Esophagus squamous epithelium (tissue), 5 donors: ENCODE measurements at regions not wholly inside any gene's neighbourhood (a gene's known extent, or its start where the extent isn't known, plus 50 kb on each side); places are given as distances from the start of the nearest gene placed in this dataset.

Source experiments
- DNase-seq: peaks from one replicate; lab custom pipeline; 2025; lab: John Stamatoyannopoulos, UW
- H3K27ac ChIP-seq, 4 donors: fragments of 200-600 bp; sonication (generic); one replicate each; pipeline ENCODE4 v1.5.1; 2016 to 2019; ENCODE audit warnings: mild to moderate bottlenecking in 1 of 4
- H3K27me3 ChIP-seq, 4 donors: fragments of 200-600 bp; sonication (generic); 1 replicate in 3 of 4; 2 replicates in 1 of 4; pipeline versions ENCODE4 v1.5.1 to v1.6.0; 2017 to 2021; ENCODE audit warnings: antibody characterized with exemption in 1 of 4
- H3K36me3 ChIP-seq, 3 donors: fragments of 200-600 bp; sonication (generic); one replicate each; pipeline ENCODE4 v1.5.1; 2016 to 2019
- H3K4me1 ChIP-seq, 3 donors: fragments of 200-600 bp; sonication (generic); one replicate each; pipeline ENCODE4 v1.5.1; 2017 to 2019
- H3K4me3 ChIP-seq, 4 donors: fragments of 200-600 bp; sonication (generic); 1 replicate in 3 of 4; 2 replicates in 1 of 4; pipeline ENCODE4 v1.5.1; 2016 to 2019; ENCODE audit warnings: mild to moderate bottlenecking in 2 of 4, moderate library complexity in 1 of 4
- H3K9me3 ChIP-seq, 3 donors: fragments of 200-600 bp; sonication (generic); one replicate each; pipeline ENCODE4 v1.5.1; 2016 to 2019
- POLR2A ChIP-seq, 4 donors: fragments of 450-650 bp; IDR thresholded peaks; one replicate each; pipeline ENCODE4 v1.6.1; 2017; ENCODE audit warnings: antibody characterized with exemption in 4 of 4, mild to moderate bottlenecking in 4 of 4, moderate library complexity in 3 of 4
- WGBS, 2 donors: methylation state at CpG; one replicate each; pipeline ENCODE4 v1.1.5; 2018; 5-methylcytosine and 5-hydroxymethylcytosine counted together
- intact Hi-C: fragments of 100-400 bp; cut with DNase I; formaldehyde crosslinking; loops from one replicate; pipeline ENCODE4 v1.15.0; 2022
- TF ChIP-seq, protein P1 (sequence below), 6 experiments: fragments of 450-650 bp in 4 of 6; fragments of 200-600 bp in 2 of 6; sonication (generic) in 2 of 6; IDR thresholded peaks; one replicate each; pipeline ENCODE4 v1.5.1; 2016 to 2019; ENCODE audit warnings: antibody characterized with exemption in 6 of 6, mild to moderate bottlenecking in 4 of 6, moderate library complexity in 4 of 6
- donor health status: DM: yes; HTN: yes; CAD: no.

GRCh38 chr3:5531039-5531438 is 343.5 kb downstream of the EDEM1 start:
- intact Hi-C loops, result no loop called here
- 72 to 81% methylated on average over 5 to 6 of the region's 6 CpGs for WGBS, 2 donors

GRCh38 chr3:5531741-5532290 is 344.3 kb downstream of the EDEM1 start:
- Histone ChIP-seq H3K4me3 (no peak overlapping the region), H3K27ac (no peak overlapping the region), H3K27me3 (peaks cover 0 to 7% (median 0%) of the 10 kb centered on the region in 4 donors), H3K4me1 (no peaks in the 10 kb centered on the region), H3K9me3 (no peaks in the 10 kb centered on the region), H3K36me3 (no peaks in the 10 kb centered on the region)
- TF ChIP-seq, protein P1, sequence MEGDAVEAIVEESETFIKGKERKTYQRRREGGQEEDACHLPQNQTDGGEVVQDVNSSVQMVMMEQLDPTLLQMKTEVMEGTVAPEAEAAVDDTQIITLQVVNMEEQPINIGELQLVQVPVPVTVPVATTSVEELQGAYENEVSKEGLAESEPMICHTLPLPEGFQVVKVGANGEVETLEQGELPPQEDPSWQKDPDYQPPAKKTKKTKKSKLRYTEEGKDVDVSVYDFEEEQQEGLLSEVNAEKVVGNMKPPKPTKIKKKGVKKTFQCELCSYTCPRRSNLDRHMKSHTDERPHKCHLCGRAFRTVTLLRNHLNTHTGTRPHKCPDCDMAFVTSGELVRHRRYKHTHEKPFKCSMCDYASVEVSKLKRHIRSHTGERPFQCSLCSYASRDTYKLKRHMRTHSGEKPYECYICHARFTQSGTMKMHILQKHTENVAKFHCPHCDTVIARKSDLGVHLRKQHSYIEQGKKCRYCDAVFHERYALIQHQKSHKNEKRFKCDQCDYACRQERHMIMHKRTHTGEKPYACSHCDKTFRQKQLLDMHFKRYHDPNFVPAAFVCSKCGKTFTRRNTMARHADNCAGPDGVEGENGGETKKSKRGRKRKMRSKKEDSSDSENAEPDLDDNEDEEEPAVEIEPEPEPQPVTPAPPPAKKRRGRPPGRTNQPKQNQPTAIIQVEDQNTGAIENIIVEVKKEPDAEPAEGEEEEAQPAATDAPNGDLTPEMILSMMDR (IDR thresholded peaks at IDR 0.05), result no peak
- TF ChIP-seq POLR2A (IDR thresholded peaks at IDR 0.05), result no peak
- intact Hi-C loops, result no loop called here
- DNase-seq, result no peak
- WGBS, 2 donors, result 73 to 83% methylated on average over 2 to 3 of the region's 3 CpGs

More at GRCh38 chr3:5531039-5531438, 343.5 kb downstream of the EDEM1 start:
- Histone ChIP-seq H3K27ac (no peak overlapping the region), H3K4me1 (no peaks in the 10 kb centered on the region), H3K27me3 (peaks cover 0 to 7% (median 0%) of the 10 kb centered on the region in 4 donors), H3K4me3 (no peak overlapping the region), H3K9me3 (no peaks in the 10 kb centered on the region), H3K36me3 (no peaks in the 10 kb centered on the region)
- TF ChIP-seq, protein P1 (IDR thresholded peaks at IDR 0.05), result no peak
- DNase-seq, result no peak

DNA sequence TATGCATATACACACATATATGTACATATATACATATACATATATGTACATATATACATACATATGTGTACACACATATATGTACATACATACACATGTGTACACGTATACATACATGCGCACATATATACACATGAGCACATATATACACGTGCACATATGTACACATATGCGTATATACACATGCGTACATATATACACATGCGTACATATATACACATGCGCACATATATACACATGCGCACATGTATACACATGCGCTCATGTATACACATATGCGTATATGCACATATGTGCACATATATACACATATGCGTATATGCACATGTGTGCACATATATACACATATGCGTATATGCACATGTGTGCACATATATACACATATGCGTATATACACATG is 353.0 kb downstream of the EDEM1 start:
- 91 to 93% methylated on average over 13 of the region's 13 CpGs for WGBS, 2 donors
- TF ChIP-seq POLR2A (IDR thresholded peaks at IDR 0.05), result no peak
- TF ChIP-seq, protein P1 (IDR thresholded peaks at IDR 0.05), result no peak
- no peak for DNase-seq
- intact Hi-C loops, result no loop called here
- peaks cover 0 to 5% (median 0%) of the 10 kb centered on the region in 3 donors for H3K9me3 ChIP-seq
- no peak overlapping the region for H3K27ac ChIP-seq
- no peaks in the 10 kb centered on the region for H3K36me3 ChIP-seq
- H3K27me3 ChIP-seq, result no peaks in the 10 kb centered on the region
- no peak overlapping the region for H3K4me3 ChIP-seq
- no peaks in the 10 kb centered on the region for H3K4me1 ChIP-seq

DNA sequence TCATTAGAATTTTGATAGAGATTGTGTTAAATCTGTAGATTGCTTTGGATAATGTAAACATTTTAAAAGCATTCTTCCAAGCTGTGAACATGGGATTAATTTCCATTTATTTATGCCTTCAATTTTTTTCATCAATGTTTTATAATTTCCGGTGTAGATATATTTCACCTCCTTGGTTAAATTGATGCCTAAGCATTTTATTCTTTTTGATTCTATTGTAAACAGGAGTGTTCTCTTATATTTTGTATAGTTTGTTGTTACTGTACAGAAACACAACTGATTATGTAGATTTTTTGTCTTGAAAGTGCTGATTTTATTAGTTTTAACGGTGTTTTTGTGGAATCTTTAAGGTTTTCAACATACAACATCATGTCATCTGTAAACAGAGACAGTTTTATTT is 355.0 kb downstream of the EDEM1 start:
- WGBS, 2 donors, result 58 to 80% methylated on average over 2 of the region's 2 CpGs
- intact Hi-C loops, result no loop called here
- H3K36me3 ChIP-seq, result no peaks in the 10 kb centered on the region
- no peak overlapping the region for H3K4me3 ChIP-seq
- no peaks in the 10 kb centered on the region for H3K4me1 ChIP-seq
- H3K27ac ChIP-seq, result no peak overlapping the region
- H3K9me3 ChIP-seq, result peaks cover 0 to 14% (median 0%) of the 10 kb centered on the region in 3 donors
- DNase-seq, result no peak
- no peak for TF ChIP-seq POLR2A (IDR thresholded peaks at IDR 0.05)
- TF ChIP-seq, protein P1 (IDR thresholded peaks at IDR 0.05), result no peak
- no peaks in the 10 kb centered on the region for H3K27me3 ChIP-seq

GRCh38 chr3:5543047-5543446 is 355.5 kb downstream of the EDEM1 start:
- WGBS, 2 donors, result 57 to 65% methylated on average over 1 of the region's 1 CpG
- H3K36me3 ChIP-seq, result no peaks in the 10 kb centered on the region
- H3K27me3 ChIP-seq, result no peaks in the 10 kb centered on the region
- TF ChIP-seq POLR2A (IDR thresholded peaks at IDR 0.05), result no peak
- TF ChIP-seq, protein P1 (IDR thresholded peaks at IDR 0.05), result no peak
- peaks cover 0 to 14% (median 0%) of the 10 kb centered on the region in 3 donors for H3K9me3 ChIP-seq
- no peak for DNase-seq
- intact Hi-C loops, result no loop called here
- no peak overlapping the region for H3K27ac ChIP-seq
- H3K4me3 ChIP-seq, result no peak overlapping the region
- no peaks in the 10 kb centered on the region for H3K4me1 ChIP-seq
